ENCODE measurements at regions not wholly inside any gene's neighbourhood (a gene's known extent, or its start where the extent isn't known, plus 50 kb on each side); places are given as distances from the start of the nearest gene placed in this dataset.

GRCh38 chr3:76811418-76811817, 228.5 kb upstream of the ROBO2 start:
- no peaks in the 10 kb centered on the region for H4K20me1 ChIP-seq (ENCODE audit: insufficient read depth, low read length)
- no peaks in the 10 kb centered on the region for H3F3A ChIP-seq (ENCODE audit: insufficient read depth, low read length)
- no peaks in the 10 kb centered on the region for H3K4me1 ChIP-seq (ENCODE audit: low read length)
- H3K79me2 ChIP-seq (ENCODE audit: low read length): no peaks in the 10 kb centered on the region
- no peak for TF ChIP-seq EZH2phosphoT487 (IDR thresholded peaks at IDR 0.05; ENCODE audit: low read length)
- no peak for TF ChIP-seq EZH2 (optimal IDR thresholded peaks at IDR 0.05; ENCODE audit: low read depth, low read length)
- no peak for TF ChIP-seq CTCF (IDR thresholded peaks at IDR 0.05; ENCODE audit: low read length)
- H3K36me3 ChIP-seq (replicated peaks; ENCODE audit: insufficient read depth, low read length): no peaks in the 10 kb centered on the region
- no peak overlapping the region for H3K4me3 ChIP-seq (ENCODE audit: low read length)
- no peak for DNase-seq
- H3K9ac ChIP-seq (ENCODE audit: low read length): no peak overlapping the region
- H3K4me2 ChIP-seq (ENCODE audit: low read depth, low read length): no peak overlapping the region
- no peaks in the 10 kb centered on the region for H3K9me3 ChIP-seq (replicated peaks; ENCODE audit: insufficient read depth, low read length)
- no peak overlapping the region for H3K27ac ChIP-seq (ENCODE audit: low read length)
- no peaks in the 10 kb centered on the region for H3K27me3 ChIP-seq (replicated peaks; ENCODE audit: insufficient read depth, low read length)
- H3K9me2 ChIP-seq (replicated peaks; ENCODE audit: insufficient read depth, low read length): no peaks in the 10 kb centered on the region
- no peak overlapping the region for H2AFZ ChIP-seq (ENCODE audit: low read length)

- H3K4me2 ChIP-seq (ENCODE audit: low read depth, low read length): no peak overlapping the region
- no peaks in the 10 kb centered on the region for H3K9me2 ChIP-seq (replicated peaks; ENCODE audit: insufficient read depth, low read length)
- no peaks in the 10 kb centered on the region for H3K4me1 ChIP-seq (ENCODE audit: low read length)
- no peak overlapping the region for H3K4me3 ChIP-seq (ENCODE audit: low read length)
- H3K79me2 ChIP-seq (ENCODE audit: low read length): no peaks in the 10 kb centered on the region
- H3K36me3 ChIP-seq (replicated peaks; ENCODE audit: insufficient read depth, low read length): no peaks in the 10 kb centered on the region
- H3K9ac ChIP-seq (ENCODE audit: low read length): no peak overlapping the region
- no peak for TF ChIP-seq CTCF (IDR thresholded peaks at IDR 0.05; ENCODE audit: low read length)
- TF ChIP-seq EZH2phosphoT487 (IDR thresholded peaks at IDR 0.05; ENCODE audit: low read length): no peak
- no peak for TF ChIP-seq EZH2 (optimal IDR thresholded peaks at IDR 0.05; ENCODE audit: low read depth, low read length)
- no peak overlapping the region for H3K27ac ChIP-seq (ENCODE audit: low read length)
- no peaks in the 10 kb centered on the region for H3K27me3 ChIP-seq (replicated peaks; ENCODE audit: insufficient read depth, low read length)
- no peak for DNase-seq
- H3K9me3 ChIP-seq (replicated peaks; ENCODE audit: insufficient read depth, low read length): no peaks in the 10 kb centered on the region
- no peaks in the 10 kb centered on the region for H3F3A ChIP-seq (ENCODE audit: insufficient read depth, low read length)
- H4K20me1 ChIP-seq (ENCODE audit: insufficient read depth, low read length): no peaks in the 10 kb centered on the region
- no peak overlapping the region for H2AFZ ChIP-seq (ENCODE audit: low read length)
These were observed 227.2 kb upstream of the ROBO2 start for GRCh38 chr3:76812649-76813242.

- TF ChIP-seq EZH2 (optimal IDR thresholded peaks at IDR 0.05; ENCODE audit: low read depth, low read length): no peak
- TF ChIP-seq CTCF (IDR thresholded peaks at IDR 0.05; ENCODE audit: low read length): no peak
- no peak for TF ChIP-seq EZH2phosphoT487 (IDR thresholded peaks at IDR 0.05; ENCODE audit: low read length)
- no peaks in the 10 kb centered on the region for H4K20me1 ChIP-seq (ENCODE audit: insufficient read depth, low read length)
- no peak overlapping the region for H3K27ac ChIP-seq (ENCODE audit: low read length)
- no peaks in the 10 kb centered on the region for H3K4me1 ChIP-seq (ENCODE audit: low read length)
- no peaks in the 10 kb centered on the region for H3K9me2 ChIP-seq (replicated peaks; ENCODE audit: insufficient read depth, low read length)
- no peaks in the 10 kb centered on the region for H3F3A ChIP-seq (ENCODE audit: insufficient read depth, low read length)
- no peak for DNase-seq
- no peaks in the 10 kb centered on the region for H3K79me2 ChIP-seq (ENCODE audit: low read length)
- no peak overlapping the region for H3K9ac ChIP-seq (ENCODE audit: low read length)
- no peak overlapping the region for H3K4me2 ChIP-seq (ENCODE audit: low read depth, low read length)
- no peak overlapping the region for H2AFZ ChIP-seq (ENCODE audit: low read length)
- H3K27me3 ChIP-seq (replicated peaks; ENCODE audit: insufficient read depth, low read length): no peaks in the 10 kb centered on the region
- no peak overlapping the region for H3K4me3 ChIP-seq (ENCODE audit: low read length)
- no peaks in the 10 kb centered on the region for H3K36me3 ChIP-seq (replicated peaks; ENCODE audit: insufficient read depth, low read length)
- H3K9me3 ChIP-seq (replicated peaks; ENCODE audit: insufficient read depth, low read length): no peaks in the 10 kb centered on the region
These were observed 224.3 kb upstream of the ROBO2 start for GRCh38 chr3:76815561-76815960.
